ENCODE measurements at regions not wholly inside any gene's neighbourhood (a gene's known extent, or its start where the extent isn't known, plus 50 kb on each side); places are given as distances from the start of the nearest gene placed in this dataset.

- Histone ChIP-seq H4K20me1 (no peaks in the 10 kb centered on the region), H3K9me3 (replicated peaks in 1 of 11) (peaks cover 5 to 21% (median 7%) of the 10 kb centered on the region in 11 experiments; a peak in 18 of 22 replicates), H3K4me3 (no peak overlapping the region), H3K4me1 (no peaks in the 10 kb centered on the region), H3K27ac (no peak overlapping the region), H3K36me3 (no peaks in the 10 kb centered on the region), H3K9ac (no peak overlapping the region), H3K27me3 (no peaks in the 10 kb centered on the region), H3K4me2 (no peak overlapping the region)
- TF ChIP-seq Cebpa-rat (IDR thresholded peaks at IDR 0.05) = no peak
Measured at GRCh38 chr14:76599141-76599540, 162.1 kb upstream of the VASH1 start.

- Histone ChIP-seq H3K4me3 (no peak overlapping the region), H3K9ac (no peak overlapping the region), H3K9me3 (replicated peaks in 1 of 11) (peaks cover 5 to 21% (median 7%) of the 10 kb centered on the region in 11 experiments; a peak in 18 of 22 replicates), H4K20me1 (no peaks in the 10 kb centered on the region), H3K27me3 (no peaks in the 10 kb centered on the region), H3K4me2 (no peak overlapping the region), H3K27ac (no peak overlapping the region), H3K36me3 (no peaks in the 10 kb centered on the region), H3K4me1 (no peaks in the 10 kb centered on the region)
- TF ChIP-seq Cebpa-rat (IDR thresholded peaks at IDR 0.05) = no peak
Measured at GRCh38 chr14:76599559-76600287, 161.5 kb upstream of the VASH1 start.

GRCh38 chr14:76603713-76604112 is 157.6 kb upstream of the VASH1 start:
- no peaks in the 10 kb centered on the region for H3K27me3 ChIP-seq

GRCh38 chr14:76607510-76607909 is 153.8 kb upstream of the VASH1 start:
- Histone ChIP-seq H3K9ac (no peak overlapping the region), H3K36me3 (no peaks in the 10 kb centered on the region), H3K27ac (no peak overlapping the region), H3K4me2 (no peak overlapping the region), H3K27me3 (no peaks in the 10 kb centered on the region), H3K4me3 (no peak overlapping the region), H3K4me1 (no peaks in the 10 kb centered on the region), H4K20me1 (no peaks in the 10 kb centered on the region), H3K9me3 (replicated peaks in 1 of 11) (no peaks in the 10 kb centered on the region)
- no peak for TF ChIP-seq Cebpa-rat (IDR thresholded peaks at IDR 0.05)

More at GRCh38 chr14:76603713-76604112, 157.6 kb upstream of the VASH1 start:
- Histone ChIP-seq H3K4me2 (no peak overlapping the region), H4K20me1 (no peaks in the 10 kb centered on the region), H3K36me3 (no peaks in the 10 kb centered on the region), H3K4me1 (no peaks in the 10 kb centered on the region), H3K9me3 (replicated peaks in 1 of 11) (peaks cover 5 to 21% (median 7%) of the 10 kb centered on the region in 11 experiments; a peak in 18 of 22 replicates), H3K4me3 (no peak overlapping the region), H3K9ac (no peak overlapping the region), H3K27ac (no peak overlapping the region)
- peak in 1 of 11 experiments; percentile 17; a peak in 1 of 22 replicates for TF ChIP-seq Cebpa-rat (IDR thresholded peaks at IDR 0.05)

- no peaks in the 10 kb centered on the region for H3K36me3 ChIP-seq
- no peak overlapping the region for H3K4me3 ChIP-seq
- H4K20me1 ChIP-seq = no peaks in the 10 kb centered on the region
- peaks cover 17 to 21% (median 19%) of the 10 kb centered on the region in 11 experiments for H3K9me3 ChIP-seq (replicated peaks in 1 of 11)
- H3K4me2 ChIP-seq = no peak overlapping the region
- H3K27me3 ChIP-seq = no peaks in the 10 kb centered on the region
- H3K27ac ChIP-seq = no peak overlapping the region
- TF ChIP-seq Cebpa-rat (IDR thresholded peaks at IDR 0.05) = no peak
- H3K4me1 ChIP-seq = no peaks in the 10 kb centered on the region
- no peak overlapping the region for H3K9ac ChIP-seq
Measured at GRCh38 chr14:76612654-76613053, 148.6 kb upstream of the VASH1 start.

GRCh38 chr14:76613616-76614015 is 147.7 kb upstream of the VASH1 start:
- H3K9ac ChIP-seq = no peak overlapping the region
- no peak for TF ChIP-seq Cebpa-rat (IDR thresholded peaks at IDR 0.05)

GRCh38 chr14:76615331-76615730 is 145.9 kb upstream of the VASH1 start:
- H3K4me1 ChIP-seq = no peaks in the 10 kb centered on the region
- no peaks in the 10 kb centered on the region for H4K20me1 ChIP-seq
- H3K4me3 ChIP-seq = no peak overlapping the region
- H3K36me3 ChIP-seq = no peaks in the 10 kb centered on the region
- H3K27me3 ChIP-seq = no peaks in the 10 kb centered on the region
- no peak overlapping the region for H3K4me2 ChIP-seq
- no peak for TF ChIP-seq Cebpa-rat (IDR thresholded peaks at IDR 0.05)
- peaks cover 27 to 42% (median 36%) of the 10 kb centered on the region in 11 experiments for H3K9me3 ChIP-seq (replicated peaks in 1 of 11)
- no peak overlapping the region for H3K9ac ChIP-seq
- no peak overlapping the region for H3K27ac ChIP-seq

More at GRCh38 chr14:76613616-76614015, 147.7 kb upstream of the VASH1 start:
- Histone ChIP-seq H3K4me2 (no peak overlapping the region), H3K27ac (no peak overlapping the region), H3K27me3 (no peaks in the 10 kb centered on the region), H3K36me3 (no peaks in the 10 kb centered on the region), H4K20me1 (no peaks in the 10 kb centered on the region), H3K4me3 (no peak overlapping the region), H3K9me3 (replicated peaks in 1 of 11) (peaks cover 26 to 31% (median 28%) of the 10 kb centered on the region in 11 experiments), H3K4me1 (no peaks in the 10 kb centered on the region)

- H3K4me2 ChIP-seq = no peak overlapping the region
- peaks cover 27 to 42% (median 36%) of the 10 kb centered on the region in 11 experiments for H3K9me3 ChIP-seq (replicated peaks in 1 of 11)
- H3K27me3 ChIP-seq = no peaks in the 10 kb centered on the region
- TF ChIP-seq Cebpa-rat (IDR thresholded peaks at IDR 0.05) = no peak
- no peaks in the 10 kb centered on the region for H3K4me1 ChIP-seq
- no peak overlapping the region for H3K4me3 ChIP-seq
- no peaks in the 10 kb centered on the region for H4K20me1 ChIP-seq
- no peak overlapping the region for H3K27ac ChIP-seq
- no peak overlapping the region for H3K9ac ChIP-seq
- H3K36me3 ChIP-seq = no peaks in the 10 kb centered on the region
Measured at GRCh38 chr14:76617440-76617839, 143.8 kb upstream of the VASH1 start.

GRCh38 chr14:76636602-76637001 is 124.7 kb upstream of the VASH1 start:
- Histone ChIP-seq H3K4me1 (no peaks in the 10 kb centered on the region), H4K20me1 (no peaks in the 10 kb centered on the region), H3K9me3 (replicated peaks in 1 of 11) (peaks cover 0 to 6% (median 0%) of the 10 kb centered on the region in 11 experiments; a peak in 5 of 22 replicates), H3K9ac (no peak overlapping the region), H3K36me3 (no peaks in the 10 kb centered on the region), H3K4me3 (no peak overlapping the region), H3K27ac (no peak overlapping the region), H3K4me2 (no peak overlapping the region), H3K27me3 (no peaks in the 10 kb centered on the region)
- TF ChIP-seq Cebpa-rat (IDR thresholded peaks at IDR 0.05) = no peak

- peaks cover 0 to 6% (median 0%) of the 10 kb centered on the region in 11 experiments; a peak in 5 of 22 replicates for H3K9me3 ChIP-seq (replicated peaks in 1 of 11)
Measured at GRCh38 chr14:76638841-76639240, 122.4 kb upstream of the VASH1 start.

More at GRCh38 chr14:76638841-76639240, 122.4 kb upstream of the VASH1 start:
- no peaks in the 10 kb centered on the region for H3K4me1 ChIP-seq
- H3K27ac ChIP-seq = no peak overlapping the region
- no peak overlapping the region for H3K9ac ChIP-seq
- H4K20me1 ChIP-seq = no peaks in the 10 kb centered on the region
- H3K4me2 ChIP-seq = no peak overlapping the region
- H3K27me3 ChIP-seq = no peaks in the 10 kb centered on the region
- no peak overlapping the region for H3K4me3 ChIP-seq
- no peaks in the 10 kb centered on the region for H3K36me3 ChIP-seq
- no peak for TF ChIP-seq Cebpa-rat (IDR thresholded peaks at IDR 0.05)

All from BLaER1 treated with 17β-estradiol and CSF1 and Interleukin-3, amounts not matched to agents 10 nM and 100 nM (cell line).